ENCODE measurements at regions not wholly inside any gene's neighbourhood (a gene's known extent, or its start where the extent isn't known, plus 50 kb on each side); places are given as distances from the start of the nearest gene placed in this dataset.
A peak's percentile ranks its signal among the peaks of the same experiment; 100 is the strongest.
"Not testable (repeated sequence)": the region's sequence is repeated elsewhere in the genome, so short reads cannot be mapped to it uniquely, and the experiment has no call there.

GRCh38 chr5:99239826-99240360, 311.1 kb upstream of the CHD1 start:
- H3K9me3 ChIP-seq (ENCODE audit: control insufficient read depth, low read length): no peaks in the 10 kb centered on the region
- no peak for ATAC-seq
- no peaks in the 10 kb centered on the region for H3K4me1 ChIP-seq (ENCODE audit: control insufficient read depth, insufficient read depth, low read length)
- H3K27ac ChIP-seq (ENCODE audit: low read length): no peak overlapping the region
- intact Hi-C loops (cut with DNase I): no loop called here
- H3K4me3 ChIP-seq (ENCODE audit: low read length): no peak overlapping the region
- DNase-seq: no peak
- 91% methylated on average over 3 of the region's 3 CpGs for WGBS
- H3K27me3 ChIP-seq (ENCODE audit: control insufficient read depth, insufficient read depth): no peaks in the 10 kb centered on the region

GRCh38 chr5:99191206-99191745, 262.5 kb upstream of the CHD1 start:
- intact Hi-C loops (cut with DNase I): no loop called here
- ATAC-seq (no peak), DNase-seq (no peak)
- H3K27ac ChIP-seq (ENCODE audit: low read length): no peak overlapping the region
- no peaks in the 10 kb centered on the region for H3K9me3 ChIP-seq (ENCODE audit: control insufficient read depth, low read length)
- WGBS: 84% methylated on average over 5 of the region's 5 CpGs
- H3K27me3 ChIP-seq (ENCODE audit: control insufficient read depth, insufficient read depth): no peaks in the 10 kb centered on the region
- no peak overlapping the region for H3K4me3 ChIP-seq (ENCODE audit: low read length)
- H3K4me1 ChIP-seq (ENCODE audit: control insufficient read depth, insufficient read depth, low read length): no peaks in the 10 kb centered on the region

- no peak for ATAC-seq
- Histone ChIP-seq H3K9me3 (ENCODE audit: control insufficient read depth, low read length) (no peaks in the 10 kb centered on the region), H3K27ac (ENCODE audit: low read length) (no peak overlapping the region), H3K27me3 (ENCODE audit: control insufficient read depth, insufficient read depth) (no peaks in the 10 kb centered on the region), H3K4me3 (ENCODE audit: low read length) (no peak overlapping the region), H3K4me1 (ENCODE audit: control insufficient read depth, insufficient read depth, low read length) (no peaks in the 10 kb centered on the region)
- WGBS: 31% methylated on average over 2 of the region's 2 CpGs
- intact Hi-C loops (cut with DNase I): no loop called here
- no peak for DNase-seq
Measured at GRCh38 chr5:99187611-99188010, 258.8 kb upstream of the CHD1 start.

- ATAC-seq: no peak
- WGBS: 83% methylated on average over 4 of the region's 4 CpGs
- Histone ChIP-seq H3K4me1 (ENCODE audit: control insufficient read depth, insufficient read depth, low read length) (no peaks in the 10 kb centered on the region), H3K27ac (ENCODE audit: low read length) (no peak overlapping the region), H3K27me3 (ENCODE audit: control insufficient read depth, insufficient read depth) (no peaks in the 10 kb centered on the region), H3K9me3 (ENCODE audit: control insufficient read depth, low read length) (no peaks in the 10 kb centered on the region), H3K4me3 (ENCODE audit: low read length) (no peak overlapping the region)
- no peak for DNase-seq
- intact Hi-C loops (cut with DNase I): no loop called here
Measured at GRCh38 chr5:99179206-99179605, 250.4 kb upstream of the CHD1 start.

- Histone ChIP-seq H3K4me3 (ENCODE audit: low read length) (no peak overlapping the region), H3K27ac (ENCODE audit: low read length) (no peak overlapping the region), H3K4me1 (ENCODE audit: control insufficient read depth, insufficient read depth, low read length) (no peaks in the 10 kb centered on the region), H3K27me3 (ENCODE audit: control insufficient read depth, insufficient read depth) (no peaks in the 10 kb centered on the region), H3K9me3 (ENCODE audit: control insufficient read depth, low read length) (no peaks in the 10 kb centered on the region)
- ATAC-seq (no peak), DNase-seq (no peak)
- intact Hi-C loops (cut with DNase I): no loop called here
- 69% methylated on average over 2 of the region's 2 CpGs for WGBS
Measured at GRCh38 chr5:99177796-99178195, 249.0 kb upstream of the CHD1 start.

- ATAC-seq (no peak), DNase-seq (no peak)
- no peak overlapping the region for H3K27ac ChIP-seq (ENCODE audit: low read length)
- 13% methylated on average over 1 of the region's 1 CpG for WGBS
- no peaks in the 10 kb centered on the region for H3K4me1 ChIP-seq (ENCODE audit: control insufficient read depth, insufficient read depth, low read length)
- no peaks in the 10 kb centered on the region for H3K27me3 ChIP-seq (ENCODE audit: control insufficient read depth, insufficient read depth)
- H3K9me3 ChIP-seq (ENCODE audit: control insufficient read depth, low read length): no peaks in the 10 kb centered on the region
- intact Hi-C loops (cut with DNase I): no loop called here
- H3K4me3 ChIP-seq (ENCODE audit: low read length): no peak overlapping the region
Measured at GRCh38 chr5:99176186-99176585, 247.4 kb upstream of the CHD1 start.

- Histone ChIP-seq H3K9me3 (ENCODE audit: control insufficient read depth, low read length) (no peaks in the 10 kb centered on the region), H3K4me1 (ENCODE audit: control insufficient read depth, insufficient read depth, low read length) (no peaks in the 10 kb centered on the region), H3K4me3 (ENCODE audit: low read length) (no peak overlapping the region), H3K27me3 (ENCODE audit: control insufficient read depth, insufficient read depth) (no peaks in the 10 kb centered on the region), H3K27ac (ENCODE audit: low read length) (no peak overlapping the region)
- WGBS: 45% methylated on average over 3 of the region's 3 CpGs
- ATAC-seq (no peak), DNase-seq (no peak)
- intact Hi-C loops (cut with DNase I): no loop called here
Measured at GRCh38 chr5:99169309-99169708, 240.5 kb upstream of the CHD1 start.

- H3K27ac ChIP-seq (ENCODE audit: low read length); DNase-seq; H3K4me1 ChIP-seq (ENCODE audit: control insufficient read depth, insufficient read depth, low read length); ATAC-seq; H3K27me3 ChIP-seq (ENCODE audit: control insufficient read depth, insufficient read depth); H3K9me3 ChIP-seq (ENCODE audit: control insufficient read depth, low read length); intact Hi-C loops (cut with DNase I); H3K4me3 ChIP-seq (ENCODE audit: low read length): not testable (repeated sequence)
- 94% methylated on average over 4 of the region's 4 CpGs for WGBS
Measured at GRCh38 chr5:99161538-99161937, 232.7 kb upstream of the CHD1 start.

- no peak for ATAC-seq
- no peak overlapping the region for H3K4me3 ChIP-seq (ENCODE audit: low read length)
- 68% methylated on average over 1 of the region's 1 CpG for WGBS
Measured at GRCh38 chr5:99156688-99157087, 227.9 kb upstream of the CHD1 start.

GRCh38 chr5:99143283-99143795, 214.5 kb upstream of the CHD1 start:
- H3K27me3 ChIP-seq (ENCODE audit: control insufficient read depth, insufficient read depth); H3K27ac ChIP-seq (ENCODE audit: low read length); H3K4me1 ChIP-seq (ENCODE audit: control insufficient read depth, insufficient read depth, low read length); intact Hi-C loops (cut with DNase I); ATAC-seq; H3K9me3 ChIP-seq (ENCODE audit: control insufficient read depth, low read length); H3K4me3 ChIP-seq (ENCODE audit: low read length); DNase-seq: not testable (repeated sequence)
- WGBS: 77% methylated on average over 1 of the region's 1 CpG

More at GRCh38 chr5:99156688-99157087, 227.9 kb upstream of the CHD1 start:
- no peak for DNase-seq
- Histone ChIP-seq H3K27ac (ENCODE audit: low read length) (no peak overlapping the region), H3K27me3 (ENCODE audit: control insufficient read depth, insufficient read depth) (no peaks in the 10 kb centered on the region), H3K9me3 (ENCODE audit: control insufficient read depth, low read length) (no peaks in the 10 kb centered on the region), H3K4me1 (ENCODE audit: control insufficient read depth, insufficient read depth, low read length) (no peaks in the 10 kb centered on the region)
- intact Hi-C loops (cut with DNase I): no loop called here

- DNase-seq: peak in 1 of 3 donors; percentile 14
- Histone ChIP-seq H3K4me3 (ENCODE audit: low read length) (no peak overlapping the region), H3K9me3 (ENCODE audit: control insufficient read depth, low read length) (no peaks in the 10 kb centered on the region), H3K27ac (ENCODE audit: low read length) (no peak overlapping the region), H3K4me1 (ENCODE audit: control insufficient read depth, insufficient read depth, low read length) (no peaks in the 10 kb centered on the region), H3K27me3 (ENCODE audit: control insufficient read depth, insufficient read depth) (no peaks in the 10 kb centered on the region)
- 57% methylated on average over 3 of the region's 3 CpGs for WGBS
- no peak for ATAC-seq
- intact Hi-C loops (cut with DNase I): no loop called here
Measured at GRCh38 chr5:99141534-99142128, 212.8 kb upstream of the CHD1 start.

Data from right cardiac atrium (tissue), 5 donors.